ENCODE measurements at regions not wholly inside any gene's neighbourhood (a gene's known extent, or its start where the extent isn't known, plus 50 kb on each side); places are given as distances from the start of the nearest gene placed in this dataset.

DNA sequence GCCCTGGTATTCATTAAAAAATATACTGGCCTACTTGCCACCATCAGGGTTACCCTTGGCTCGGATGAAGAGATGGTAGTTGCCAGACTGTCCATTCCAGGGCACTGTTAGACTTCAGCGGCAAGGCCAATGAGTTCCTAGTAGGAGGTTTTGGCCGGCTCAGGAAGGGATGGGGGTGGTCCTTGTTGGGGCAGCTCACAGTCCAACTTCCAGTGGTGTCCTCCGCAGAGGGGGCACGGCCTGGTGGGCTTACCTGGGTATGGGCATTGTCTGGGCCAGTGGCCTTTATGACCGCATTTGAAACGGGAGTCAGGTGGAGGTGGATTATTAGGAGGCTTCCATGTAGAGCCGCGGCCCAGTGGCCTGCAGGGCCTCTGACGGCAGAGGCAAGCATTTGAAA lies 139.1 kb upstream of the ETV3 start:
- ATAC-seq (ENCODE audit: insufficient read depth, low FRiP score) (no peak), DNase-seq (no peak)
- TF ChIP-seq CTCF (IDR thresholded peaks at IDR 0.05; ENCODE audit: control extremely low read depth, extremely low read depth): no peak
- Histone ChIP-seq H3K9ac (ENCODE audit: insufficient read depth in 1 of 2, low read length in 2 of 2) (no peak overlapping the region), H3K9me3 (ENCODE audit: control insufficient read depth in 4 of 4, insufficient read depth in 3 of 4, low read length in 3 of 4) (no peaks in the 10 kb centered on the region), H3K27ac (ENCODE audit: low read depth in 1 of 2, low read length in 1 of 2) (no peak overlapping the region), H3K4me3 (no peak overlapping the region), H3K36me3 (ENCODE audit: control insufficient read depth in 4 of 4, insufficient read depth in 4 of 4, low read length in 4 of 4) (no peaks in the 10 kb centered on the region), H3K4me1 (ENCODE audit: control insufficient read depth in 5 of 5, insufficient read depth in 5 of 5, low read length in 5 of 5) (peaks cover 0 to 13% (median 5%) of the 10 kb centered on the region in 5 donors), H3K27me3 (ENCODE audit: control insufficient read depth in 3 of 3, insufficient read depth in 3 of 3, low read length in 2 of 3) (no peaks in the 10 kb centered on the region)
- WGBS, 2 donors: 95 to 96% methylated on average over 10 of the region's 10 CpGs

GRCh38 chr1:157274698-157275534 lies 136.7 kb upstream of the ETV3 start:
- TF ChIP-seq CTCF (IDR thresholded peaks at IDR 0.05; ENCODE audit: control extremely low read depth, extremely low read depth): no peak
- H3K4me3 ChIP-seq: no peak overlapping the region
- ATAC-seq (ENCODE audit: insufficient read depth, low FRiP score): no peak
- WGBS, 2 donors: 43 to 63% methylated on average over 8 of the region's 8 CpGs
- H3K27me3 ChIP-seq (ENCODE audit: control insufficient read depth in 3 of 3, insufficient read depth in 3 of 3, low read length in 2 of 3): no peaks in the 10 kb centered on the region
- H3K27ac ChIP-seq (ENCODE audit: low read depth in 1 of 2, low read length in 1 of 2): no peak overlapping the region
- peaks cover 0 to 14% (median 7%) of the 10 kb centered on the region in 5 donors for H3K4me1 ChIP-seq (ENCODE audit: control insufficient read depth in 5 of 5, insufficient read depth in 5 of 5, low read length in 5 of 5)
- H3K9ac ChIP-seq (ENCODE audit: insufficient read depth in 1 of 2, low read length in 2 of 2): no peak overlapping the region
- no peak for DNase-seq
- no peaks in the 10 kb centered on the region for H3K36me3 ChIP-seq (ENCODE audit: control insufficient read depth in 4 of 4, insufficient read depth in 4 of 4, low read length in 4 of 4)
- H3K9me3 ChIP-seq (ENCODE audit: control insufficient read depth in 4 of 4, insufficient read depth in 3 of 4, low read length in 3 of 4): no peaks in the 10 kb centered on the region

GRCh38 chr1:157272729-157273524 lies 134.7 kb upstream of the ETV3 start:
- no peak for ATAC-seq (ENCODE audit: insufficient read depth, low FRiP score)
- no peak for DNase-seq
- H3K9me3 ChIP-seq (ENCODE audit: control insufficient read depth in 4 of 4, insufficient read depth in 3 of 4, low read length in 3 of 4): no peaks in the 10 kb centered on the region

More at GRCh38 chr1:157272729-157273524, 134.7 kb upstream of the ETV3 start:
- no peak overlapping the region for H3K9ac ChIP-seq (ENCODE audit: insufficient read depth in 1 of 2, low read length in 2 of 2)
- TF ChIP-seq CTCF (IDR thresholded peaks at IDR 0.05; ENCODE audit: control extremely low read depth, extremely low read depth): no peak
- no peak overlapping the region for H3K4me3 ChIP-seq
- H3K4me1 ChIP-seq (ENCODE audit: control insufficient read depth in 5 of 5, insufficient read depth in 5 of 5, low read length in 5 of 5): peaks cover 0 to 13% (median 4%) of the 10 kb centered on the region in 5 donors
- H3K27me3 ChIP-seq (ENCODE audit: control insufficient read depth in 3 of 3, insufficient read depth in 3 of 3, low read length in 2 of 3): no peaks in the 10 kb centered on the region
- WGBS, 2 donors: 78 to 90% methylated on average over 6 of the region's 6 CpGs
- no peaks in the 10 kb centered on the region for H3K36me3 ChIP-seq (ENCODE audit: control insufficient read depth in 4 of 4, insufficient read depth in 4 of 4, low read length in 4 of 4)
- H3K27ac ChIP-seq (ENCODE audit: low read depth in 1 of 2, low read length in 1 of 2): no peak overlapping the region

Data from lung (tissue), 11 donors.